Endothelial cell of umbilical vein (primary cell): ENCODE measurements at regions not wholly inside any gene's neighbourhood (a gene's known extent, or its start where the extent isn't known, plus 50 kb on each side); places are given as distances from the start of the nearest gene placed in this dataset.

Source experiments
- BruUV-seq: library from RNA; stranded (reverse); fragments of 400-500 nt; replicated peaks from 2 replicates; lab custom pipeline; 2021; lab: Mats Ljungman, UMichigan
- CTCF ChIA-PET: fragments of 300-600, 350-600 bp; sonication (Branson Sonifier 250); formaldehyde crosslinking; loops from one replicate; lab custom pipeline; 2021; ENCODE audit warnings: antibody characterized with exemption, inconsistent platforms; lab: Charles Lee
- POLR2A ChIA-PET: fragments of 300-600, 350-600 bp; sonication (Branson Sonifier 250); formaldehyde crosslinking; loops from one replicate; lab custom pipeline; 2021; ENCODE audit warnings: antibody characterized with exemption, inconsistent platforms; lab: Charles Lee
- DNase-seq: peaks from one replicate; pipeline ENCODE4 v3.0.0-alpha.2; 2011; ENCODE audit warnings: low read depth, low spot score
- FAIRE-seq: peaks from 2 replicates; lab custom pipeline; 2011; peaks lifted over from hg19 to GRCh38; lab: Jason Lieb, UNC
- H2AFZ ChIP-seq: 2 replicates; pipeline ENCODE4 v1.6.0; 2012; ENCODE audit warnings: low read depth, low read length, control low read depth, inconsistent platforms
- H3K27ac ChIP-seq: 2 replicates; pipeline ENCODE4 v1.5.1; 2011; ENCODE audit warnings: low read depth, mild to moderate bottlenecking, control low read depth, low read length, moderate library complexity; ENCODE audit not compliant: insufficient read depth
- H3K27me3 ChIP-seq, 2 experiments: 2 replicates each; pipeline versions ENCODE4 v1.6.0 to v1.6.1; 2011; ENCODE audit warnings: low read length in 2 of 2, mixed read lengths in 1 of 2; ENCODE audit not compliant: control insufficient read depth in 2 of 2, insufficient read depth in 2 of 2
- H3K36me3 ChIP-seq, 2 experiments: 2 replicates in 1 of 2; 3 replicates in 1 of 2; pipeline ENCODE4 v1.5.1; 2011; ENCODE audit warnings: low read length in 2 of 2, mild to moderate bottlenecking in 1 of 2, moderate library complexity in 1 of 2; ENCODE audit not compliant: control insufficient read depth in 2 of 2, insufficient read depth in 2 of 2; ENCODE audit errors: extremely low read depth in 1 of 2
- H3K4me1 ChIP-seq: 3 replicates; pipeline ENCODE4 v1.5.1; 2011; ENCODE audit warnings: mild to moderate bottlenecking, low read length; ENCODE audit not compliant: control insufficient read depth, insufficient read depth; ENCODE audit errors: extremely low read depth
- H3K4me2 ChIP-seq: 2 replicates; pipeline ENCODE4 v1.6.1; 2011; ENCODE audit warnings: low read length, control low read depth, mixed read lengths; ENCODE audit not compliant: insufficient read depth
- H3K4me3 ChIP-seq, 3 experiments: fragments of 200-600 bp in 1 of 3; sonication (generic), shearing (Covaris generic) in 1 of 3; replicated peaks in 1 of 3; 2 replicates each; pipeline ENCODE4 v1.5.1; 2011 to 2016; ENCODE audit warnings: control low read depth in 3 of 3, low read length in 3 of 3, mild to moderate bottlenecking in 2 of 3, inconsistent platforms in 1 of 3, low read depth in 1 of 3, moderate library complexity in 1 of 3; ENCODE audit not compliant: insufficient read depth in 1 of 3
- H3K79me2 ChIP-seq: 2 replicates; pipeline ENCODE4 v1.6.0; 2012; ENCODE audit warnings: low read length, inconsistent platforms; ENCODE audit not compliant: control insufficient read depth, insufficient read depth
- H3K9ac ChIP-seq: replicated peaks from 2 replicates; pipeline ENCODE3; 2011; ENCODE audit warnings: low read length, control low read depth; ENCODE audit not compliant: insufficient read depth; ENCODE audit errors: extremely low read depth
- H3K9me1 ChIP-seq: replicated peaks from 3 replicates; pipeline ENCODE4 v1.6.0; 2011; ENCODE audit warnings: mild to moderate bottlenecking, low read length; ENCODE audit not compliant: control insufficient read depth, insufficient read depth; ENCODE audit errors: extremely low read depth
- H3K9me3 ChIP-seq: replicated peaks from 2 replicates; pipeline ENCODE4 v1.5.1; 2012; ENCODE audit warnings: low read length, inconsistent platforms; ENCODE audit not compliant: control insufficient read depth, insufficient read depth
- H4K20me1 ChIP-seq: replicated peaks from 2 replicates; pipeline ENCODE3; 2011; ENCODE audit warnings: mild to moderate bottlenecking, low read length; ENCODE audit not compliant: control insufficient read depth, insufficient read depth; ENCODE audit errors: extremely low read depth
- EZH2 ChIP-seq: IDR thresholded peaks from 2 replicates; pipeline ENCODE4 v1.6.1; 2012; ENCODE audit warnings: borderline replicate concordance, low read depth, mild to moderate bottlenecking, moderate library complexity, low read length, inconsistent platforms; ENCODE audit not compliant: severe bottlenecking
- FOS ChIP-seq: IDR thresholded peaks from 2 replicates; pipeline ENCODE4 v1.6.1; 2011; ENCODE audit warnings: mild to moderate bottlenecking, low read length, moderate library complexity, borderline replicate concordance; ENCODE audit not compliant: insufficient read depth
- GATA2 ChIP-seq: IDR thresholded peaks from 2 replicates; pipeline ENCODE4 v1.7.0; 2011; ENCODE audit warnings: low read depth, mild to moderate bottlenecking, moderate library complexity, mixed read lengths, low read length; ENCODE audit not compliant: insufficient read length, insufficient read depth
- JUN ChIP-seq: IDR thresholded peaks from 2 replicates; pipeline ENCODE4 v1.6.1; 2011; ENCODE audit warnings: borderline replicate concordance, low read depth; ENCODE audit not compliant: insufficient read length, insufficient read depth
- MAX ChIP-seq: IDR thresholded peaks from 2 replicates; pipeline ENCODE4 v1.6.1; 2011; ENCODE audit not compliant: insufficient read depth, insufficient read length
- MYC ChIP-seq: IDR thresholded peaks from one replicate; pipeline ENCODE4 v1.6.1; 2011; ENCODE audit warnings: mild to moderate bottlenecking, low read depth, low read length
- POLR2A ChIP-seq: IDR thresholded peaks from 2 replicates; pipeline ENCODE4 v1.6.1; 2012; ENCODE audit warnings: low read depth, mild to moderate bottlenecking, control low read depth, low read length
- POLR2AphosphoS5 ChIP-seq: IDR thresholded peaks from 2 replicates; pipeline ENCODE4 v1.6.1; 2012; ENCODE audit warnings: low read depth, mild to moderate bottlenecking, control low read depth, low read length, moderate library complexity; ENCODE audit not compliant: insufficient read depth
- dilution Hi-C: fragments of 300-500 bp; cut with MboI; formaldehyde crosslinking; loops from one replicate; pipeline ENCODE4 v1.15.0; 2019; ENCODE audit warnings: low sequenced_read_pairs; ENCODE audit not compliant: extremely low pct_ligation_motif_present
- intact Hi-C: fragments of 100-400 bp; cut with micrococcal nuclease; formaldehyde crosslinking; loops from one replicate; pipeline ENCODE4 v1.10.0; 2022
- TF ChIP-seq, protein P1 (sequence below), 2 donors: IDR thresholded peaks; 1 replicate in 1 of 2; 2 replicates in 1 of 2; pipeline ENCODE4 v1.5.1; 2011; ENCODE audit warnings: low read length in 2 of 2, mild to moderate bottlenecking in 2 of 2, moderate library complexity in 2 of 2, control low read depth in 1 of 2, inconsistent platforms in 1 of 2, low read depth in 1 of 2; ENCODE audit not compliant: insufficient read depth in 1 of 2; ENCODE audit errors: extremely low read depth in 1 of 2

GRCh38 chr2:226619707-226620106 is 179.9 kb downstream of the IRS1 start:
- CTCF ChIA-PET, result no interaction called here
- Histone ChIP-seq H3K27me3 (peaks cover 0 to 2% of the 10 kb centered on the region in 2 experiments), H3K9me1 (no peaks in the 10 kb centered on the region), H3K79me2 (no peaks in the 10 kb centered on the region), H3K27ac (no peak overlapping the region), H3K4me2 (no peak overlapping the region), H3K4me1 (no peaks in the 10 kb centered on the region), H3K9me3 (no peaks in the 10 kb centered on the region), H2AFZ (no peak overlapping the region), H3K4me3 (no peak overlapping the region), H4K20me1 (no peaks in the 10 kb centered on the region), H3K36me3 (no peaks in the 10 kb centered on the region), H3K9ac (no peak overlapping the region)
- DNase-seq (no peak), FAIRE-seq (no peak)
- intact Hi-C loops (no loop called here), dilution Hi-C loops (no loop called here)
- no TSS peak for BruUV-seq
- TF ChIP-seq FOS (no peak), GATA2 (no peak), MAX (no peak), POLR2AphosphoS5 (no peak), MYC (no peak), POLR2A (no peak), JUN (no peak), EZH2 (no peak)
- TF ChIP-seq, protein P1, sequence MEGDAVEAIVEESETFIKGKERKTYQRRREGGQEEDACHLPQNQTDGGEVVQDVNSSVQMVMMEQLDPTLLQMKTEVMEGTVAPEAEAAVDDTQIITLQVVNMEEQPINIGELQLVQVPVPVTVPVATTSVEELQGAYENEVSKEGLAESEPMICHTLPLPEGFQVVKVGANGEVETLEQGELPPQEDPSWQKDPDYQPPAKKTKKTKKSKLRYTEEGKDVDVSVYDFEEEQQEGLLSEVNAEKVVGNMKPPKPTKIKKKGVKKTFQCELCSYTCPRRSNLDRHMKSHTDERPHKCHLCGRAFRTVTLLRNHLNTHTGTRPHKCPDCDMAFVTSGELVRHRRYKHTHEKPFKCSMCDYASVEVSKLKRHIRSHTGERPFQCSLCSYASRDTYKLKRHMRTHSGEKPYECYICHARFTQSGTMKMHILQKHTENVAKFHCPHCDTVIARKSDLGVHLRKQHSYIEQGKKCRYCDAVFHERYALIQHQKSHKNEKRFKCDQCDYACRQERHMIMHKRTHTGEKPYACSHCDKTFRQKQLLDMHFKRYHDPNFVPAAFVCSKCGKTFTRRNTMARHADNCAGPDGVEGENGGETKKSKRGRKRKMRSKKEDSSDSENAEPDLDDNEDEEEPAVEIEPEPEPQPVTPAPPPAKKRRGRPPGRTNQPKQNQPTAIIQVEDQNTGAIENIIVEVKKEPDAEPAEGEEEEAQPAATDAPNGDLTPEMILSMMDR (IDR thresholded peaks at IDR 0.05; ENCODE audit: extremely low read depth in 1 of 2, insufficient read depth in 1 of 2, low read depth in 1 of 2, low read length in 2 of 2), result no peak
- POLR2A ChIA-PET, result no interaction called here
